GM19099 (cell line): ENCODE measurements at regions not wholly inside any gene's neighbourhood (a gene's known extent, or its start where the extent isn't known, plus 50 kb on each side); places are given as distances from the start of the nearest gene placed in this dataset.

ENCODE experiments used
- POLR2A ChIP-seq: IDR thresholded peaks from 3 replicates; pipeline ENCODE4 v1.6.1; 2011; ENCODE audit warnings: low read depth; ENCODE audit not compliant: insufficient read length; ENCODE audit errors: extremely low read depth

DNA sequence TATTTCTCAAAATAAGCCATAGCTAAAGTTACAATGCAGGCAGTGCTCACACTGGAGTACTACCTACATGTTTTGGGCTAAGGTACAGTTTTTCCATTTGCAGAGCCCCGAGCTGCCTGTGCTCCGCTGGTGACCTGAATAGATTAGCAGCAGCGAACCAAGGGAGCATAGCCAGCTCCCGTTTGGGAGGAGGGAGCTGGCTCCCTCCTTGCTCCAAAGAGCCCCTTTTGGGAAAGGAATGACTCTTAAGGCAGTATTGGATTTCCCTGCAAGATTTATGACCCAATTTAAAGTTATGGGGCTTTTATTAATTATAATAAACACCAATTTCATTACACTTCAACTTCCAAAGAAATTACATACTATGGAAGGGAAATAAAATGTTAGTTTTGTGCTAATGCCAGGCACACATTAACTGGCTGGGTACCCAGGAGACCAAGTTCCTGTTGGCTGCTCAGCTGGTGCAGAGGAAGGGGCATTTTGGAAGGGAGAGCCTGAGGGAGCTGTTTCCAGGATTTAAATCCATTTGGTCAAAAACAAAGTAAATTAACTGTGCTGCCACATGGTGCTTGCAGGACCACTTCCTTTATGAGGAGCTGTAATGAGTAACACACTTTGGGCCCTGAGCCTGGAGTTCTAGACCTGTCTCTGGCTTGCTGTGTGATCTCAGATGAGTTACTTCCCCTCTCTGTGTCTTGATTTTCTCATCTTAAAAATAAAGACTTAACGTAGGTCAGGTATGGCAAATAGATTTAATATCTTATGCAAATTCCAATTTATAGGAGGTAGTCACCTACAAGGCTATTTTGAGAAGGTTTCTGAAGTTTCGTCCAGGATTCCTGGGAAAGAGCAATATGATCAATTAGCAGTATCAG, 362.1 kb upstream of the CCL2 start:
- TF ChIP-seq POLR2A = no peak

DNA sequence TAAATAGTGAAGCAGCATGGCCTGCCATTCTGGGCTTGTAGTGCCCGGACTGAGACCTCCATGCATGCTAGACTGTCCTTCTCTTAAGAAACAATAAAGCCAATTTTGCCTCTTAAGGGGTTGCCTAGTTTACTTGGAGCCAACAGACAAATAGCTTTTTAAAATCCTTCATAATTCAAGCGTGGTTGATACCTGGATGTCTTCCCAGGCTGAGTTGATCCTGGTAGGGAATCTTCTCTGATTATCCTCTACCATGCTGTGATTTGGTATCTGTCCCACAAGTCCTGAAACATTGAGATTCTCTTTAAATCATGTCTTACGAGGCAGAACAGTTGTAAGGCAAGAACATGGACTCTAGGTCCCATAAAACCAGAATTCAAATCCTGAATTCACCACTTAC, 359.6 kb upstream of the CCL2 start:
- TF ChIP-seq POLR2A = no peak

DNA sequence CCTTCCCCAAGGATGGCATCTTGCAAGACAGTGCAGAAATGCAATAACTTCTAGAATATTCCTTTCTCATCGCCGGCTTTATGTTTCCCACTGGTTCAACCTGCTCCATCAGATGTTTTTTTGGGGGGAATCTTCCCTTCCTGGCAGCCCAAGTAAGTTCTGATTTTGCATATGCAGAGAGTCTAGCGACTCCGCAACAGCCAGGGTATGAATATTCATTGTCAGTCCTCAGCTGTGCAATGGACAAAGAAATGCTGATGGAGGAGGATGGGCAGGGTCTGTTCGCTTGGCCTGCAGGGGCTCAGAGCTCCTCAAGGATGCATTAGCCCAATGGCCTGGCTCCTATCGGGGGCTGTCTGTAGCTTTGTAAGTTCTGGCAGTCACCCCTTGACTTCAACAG, 358.8 kb upstream of the CCL2 start:
- no peak for TF ChIP-seq POLR2A

DNA sequence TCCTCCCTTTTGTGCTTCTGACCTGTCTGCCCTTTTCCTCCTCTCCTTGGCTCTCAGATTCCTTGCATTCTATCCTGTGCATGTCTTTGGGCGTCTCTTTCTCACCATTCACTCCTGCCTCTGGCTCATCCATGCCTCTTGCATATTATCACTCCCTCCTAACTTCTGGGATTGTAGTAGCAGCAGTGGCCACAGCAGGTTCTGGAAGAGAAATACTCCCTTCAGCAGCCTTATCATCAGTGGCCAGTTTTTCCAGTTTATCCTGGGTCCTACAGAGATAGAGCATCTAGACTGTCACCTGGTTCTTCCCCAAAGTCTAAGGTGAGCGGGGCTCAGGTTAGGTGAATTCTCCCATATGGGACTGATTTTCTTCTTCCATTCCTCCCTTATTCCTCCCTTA, 354.0 kb upstream of the CCL2 start:
- TF ChIP-seq POLR2A = no peak

DNA sequence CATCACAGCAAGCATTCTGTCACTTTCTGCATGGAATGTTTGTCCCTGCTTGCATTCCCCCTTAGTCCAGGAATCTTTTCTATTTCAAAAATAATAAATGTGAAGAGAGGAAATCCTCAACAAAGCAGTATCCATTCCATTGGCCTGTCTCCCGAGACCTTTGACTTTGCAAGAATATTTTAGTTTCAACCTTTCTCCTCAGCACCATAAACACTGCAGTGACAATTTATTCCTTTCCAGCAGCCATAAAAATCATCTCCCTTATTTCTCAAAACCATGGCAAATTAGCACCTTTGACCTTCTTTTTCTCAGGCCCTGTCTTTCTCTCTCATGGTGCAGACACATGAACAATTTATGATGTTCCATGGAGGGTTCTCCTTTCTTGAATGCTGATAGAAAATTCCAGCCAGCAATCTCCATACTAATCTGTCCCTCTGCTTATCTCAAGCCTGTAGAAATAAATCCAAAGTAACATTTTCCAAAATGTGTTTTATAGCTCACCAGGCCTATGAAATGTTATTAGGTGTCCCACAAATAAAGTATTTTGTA, 352.1 kb upstream of the CCL2 start:
- TF ChIP-seq POLR2A = no peak

DNA sequence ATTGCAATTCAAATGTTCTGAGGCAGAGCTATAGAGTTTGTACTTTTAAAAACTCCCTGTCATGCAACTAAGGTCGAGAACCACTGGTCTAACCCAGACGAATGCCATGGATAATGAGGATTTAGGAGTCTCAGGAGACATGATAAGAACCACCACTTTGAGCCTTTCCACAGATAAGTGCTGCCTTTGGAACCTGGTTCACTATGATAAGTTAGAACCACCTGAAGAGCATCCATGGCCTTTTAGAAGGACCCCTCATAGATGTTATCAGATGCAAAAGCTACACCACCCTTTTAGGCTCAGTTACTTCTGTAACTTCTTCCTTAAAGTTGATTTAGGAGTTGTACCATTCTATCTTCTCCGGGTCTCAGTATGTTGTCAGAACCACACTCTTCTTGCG, 350.6 kb upstream of the CCL2 start:
- TF ChIP-seq POLR2A = no peak

DNA sequence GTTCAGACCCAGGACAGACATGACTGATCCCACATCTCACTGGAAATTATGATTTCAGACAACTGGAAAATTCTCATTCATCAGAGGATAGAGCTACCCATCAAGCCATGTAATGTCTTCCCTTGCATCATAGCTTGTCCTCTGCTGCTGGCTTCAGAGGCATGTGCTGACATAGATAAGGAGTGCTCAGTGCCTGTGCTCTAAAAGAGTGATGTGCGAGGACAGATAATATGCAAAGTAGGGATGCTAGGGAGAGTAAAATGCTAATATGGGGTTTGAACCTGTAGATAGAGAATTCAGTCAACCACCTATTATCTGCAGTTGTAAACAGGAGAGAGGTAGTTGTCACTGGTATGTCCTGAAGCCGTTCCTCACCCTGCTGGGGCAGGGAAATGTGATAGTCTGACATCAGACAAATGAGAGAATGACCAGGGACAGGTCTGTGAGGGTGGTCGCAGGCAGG, 349.7 kb upstream of the CCL2 start:
- TF ChIP-seq POLR2A = no peak

DNA sequence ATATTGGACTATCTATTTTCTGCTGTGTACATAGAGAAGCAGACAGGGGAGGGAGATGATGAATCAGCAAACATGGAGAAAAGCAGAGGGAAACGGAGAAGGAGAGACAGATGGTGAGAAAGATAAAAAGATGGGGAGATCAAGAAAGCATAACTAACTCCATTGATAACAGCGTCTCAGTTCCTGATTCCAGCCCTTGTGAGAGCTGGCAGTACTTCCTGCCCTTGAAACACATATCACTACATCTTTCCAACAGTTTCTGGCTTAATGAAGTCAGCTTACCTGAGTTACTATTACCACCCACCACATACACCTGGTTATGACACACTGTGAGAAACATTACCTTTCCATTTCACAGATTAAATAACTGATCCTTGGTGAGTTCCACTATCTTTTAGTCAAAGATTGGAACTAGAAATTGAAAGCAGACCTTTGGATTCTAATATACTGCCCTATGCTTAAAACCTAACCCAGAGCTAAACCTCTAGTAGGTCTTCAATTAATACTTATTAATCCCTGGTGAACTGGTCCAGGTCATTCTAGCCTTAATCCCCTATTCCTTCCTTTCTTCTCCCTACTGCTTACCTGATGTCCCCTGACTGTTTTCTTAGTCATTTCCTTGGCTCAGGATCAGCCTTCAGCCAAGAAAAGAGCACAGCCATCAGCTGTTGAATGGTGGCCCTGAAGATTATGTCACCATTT, 346.6 kb upstream of the CCL2 start:
- no peak for TF ChIP-seq POLR2A

DNA sequence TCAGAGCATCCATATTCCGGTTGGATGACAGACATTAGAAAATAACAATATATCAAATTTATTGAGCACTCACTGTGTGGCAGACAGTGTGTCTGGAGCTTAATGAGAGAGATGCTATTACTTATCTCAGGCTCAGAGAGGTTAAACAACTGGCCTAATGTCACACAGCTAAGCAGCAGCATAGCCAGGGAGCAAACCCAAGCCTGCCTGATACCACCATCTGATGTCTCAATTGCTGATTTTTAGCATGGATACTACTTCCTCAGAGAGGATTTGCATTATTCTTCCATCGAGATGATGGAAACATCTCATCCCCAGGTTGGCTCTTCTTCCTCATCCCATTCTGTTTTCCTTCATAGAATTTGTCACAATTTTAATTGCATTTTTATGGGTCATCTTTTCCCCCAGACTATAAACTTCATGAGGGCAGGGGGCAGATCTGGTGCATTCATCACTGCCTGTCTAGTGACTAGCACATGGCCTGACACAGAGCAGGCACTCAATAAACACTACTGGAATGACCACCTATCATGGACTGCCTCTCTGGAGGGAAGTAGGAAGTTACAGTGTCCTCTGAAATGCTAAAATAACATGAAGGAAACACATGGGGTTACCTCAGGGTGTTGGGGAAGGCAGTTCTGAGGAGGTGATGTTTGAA, 344.8 kb upstream of the CCL2 start:
- no peak for TF ChIP-seq POLR2A

DNA sequence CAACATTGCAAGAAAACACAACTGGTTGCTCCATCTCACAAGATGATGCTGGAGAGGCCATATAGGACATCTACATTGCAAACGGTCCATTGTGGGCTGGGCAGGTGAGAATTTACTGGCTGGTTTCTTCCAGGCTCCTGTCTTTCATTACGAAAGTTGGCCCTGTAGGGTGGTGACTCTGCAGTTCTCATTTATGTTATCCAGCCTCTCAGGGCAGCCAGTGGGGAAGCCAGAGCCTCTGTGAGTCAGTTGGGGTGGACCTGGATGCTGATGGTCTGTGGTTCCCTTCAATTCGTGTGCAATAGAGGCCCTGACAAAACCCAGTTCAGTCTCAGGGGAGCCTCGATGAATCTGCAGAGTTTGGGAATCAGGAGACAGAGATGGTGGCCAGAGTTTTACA, 341.0 kb upstream of the CCL2 start:
- TF ChIP-seq POLR2A = no peak

DNA sequence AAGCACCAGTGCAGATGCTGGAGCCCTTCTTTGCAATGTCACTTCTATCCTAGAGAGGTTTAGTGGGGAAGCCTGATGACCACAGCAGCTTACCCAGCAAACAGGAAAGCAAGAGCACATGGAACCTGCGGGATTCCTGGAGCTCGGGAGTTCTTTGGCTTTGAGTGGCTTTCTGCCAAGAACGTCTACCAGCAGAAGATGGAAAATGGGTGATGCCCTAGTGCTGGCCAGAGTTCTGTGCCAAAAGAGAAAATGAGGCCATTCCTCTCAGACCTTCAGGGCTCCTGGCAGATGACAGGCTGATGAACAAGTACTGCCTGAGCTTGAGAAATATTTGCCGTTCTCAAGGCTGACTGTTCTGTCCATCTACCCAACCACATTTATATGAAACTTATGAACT, 332.1 kb upstream of the CCL2 start:
- no peak for TF ChIP-seq POLR2A

DNA sequence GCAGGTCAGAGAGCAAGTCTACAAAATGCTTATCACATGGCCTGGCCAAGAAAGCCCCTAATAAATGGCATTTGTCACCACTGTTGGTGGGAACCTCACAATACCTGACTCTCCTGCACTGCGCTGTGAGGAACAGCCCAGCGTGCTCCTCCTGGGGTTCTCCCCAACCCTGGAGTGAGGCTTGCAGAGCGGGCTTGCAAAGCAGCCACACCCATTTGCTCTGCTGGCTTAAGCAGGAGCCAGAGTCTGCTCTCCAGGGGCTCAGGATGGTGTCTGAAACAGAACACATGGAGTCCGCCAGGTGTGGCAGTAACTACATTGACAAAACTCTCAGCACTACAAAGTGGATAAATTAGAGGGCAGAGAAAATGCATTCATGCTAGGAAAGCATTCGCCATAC, 331.0 kb upstream of the CCL2 start:
- TF ChIP-seq POLR2A = no peak

DNA sequence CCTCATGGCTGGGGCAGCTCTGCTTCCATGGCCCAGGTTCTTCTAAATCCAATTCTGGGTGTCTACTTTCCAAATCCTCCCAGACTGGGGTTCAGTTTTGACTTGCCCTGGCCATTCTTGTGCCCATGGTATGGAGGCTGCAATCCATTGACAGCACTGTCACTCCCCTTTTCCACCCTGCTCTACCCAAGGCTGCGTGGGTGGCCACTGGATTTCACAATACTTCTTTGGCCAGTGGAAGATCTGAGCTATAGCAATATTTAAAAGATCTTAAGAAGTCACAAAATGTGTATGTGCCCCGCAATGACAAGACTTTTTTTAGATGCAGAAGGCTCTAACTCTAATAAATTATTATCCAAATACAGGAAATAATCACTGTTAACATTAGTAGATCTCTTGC, 329.4 kb upstream of the CCL2 start:
- no peak for TF ChIP-seq POLR2A

DNA sequence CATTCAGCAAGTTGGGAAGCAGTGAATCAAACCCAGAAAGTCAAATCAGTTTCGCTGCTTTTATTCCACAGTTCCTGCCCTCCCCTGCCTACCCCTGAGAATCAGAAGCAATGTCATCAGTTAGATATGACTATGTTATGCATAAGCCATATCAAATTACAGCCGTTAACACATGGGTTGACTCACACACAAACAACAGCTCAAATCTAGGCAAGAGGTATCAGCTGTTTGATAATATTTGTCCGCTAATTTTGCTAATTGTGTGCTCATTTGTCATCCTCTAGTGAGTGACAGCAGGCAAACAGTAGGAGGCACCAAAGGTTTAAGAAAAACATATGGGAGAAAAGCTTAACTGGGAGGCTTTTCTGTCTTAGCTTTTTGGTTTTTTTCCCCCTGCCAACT, 327.4 kb upstream of the CCL2 start:
- TF ChIP-seq POLR2A = no peak

DNA sequence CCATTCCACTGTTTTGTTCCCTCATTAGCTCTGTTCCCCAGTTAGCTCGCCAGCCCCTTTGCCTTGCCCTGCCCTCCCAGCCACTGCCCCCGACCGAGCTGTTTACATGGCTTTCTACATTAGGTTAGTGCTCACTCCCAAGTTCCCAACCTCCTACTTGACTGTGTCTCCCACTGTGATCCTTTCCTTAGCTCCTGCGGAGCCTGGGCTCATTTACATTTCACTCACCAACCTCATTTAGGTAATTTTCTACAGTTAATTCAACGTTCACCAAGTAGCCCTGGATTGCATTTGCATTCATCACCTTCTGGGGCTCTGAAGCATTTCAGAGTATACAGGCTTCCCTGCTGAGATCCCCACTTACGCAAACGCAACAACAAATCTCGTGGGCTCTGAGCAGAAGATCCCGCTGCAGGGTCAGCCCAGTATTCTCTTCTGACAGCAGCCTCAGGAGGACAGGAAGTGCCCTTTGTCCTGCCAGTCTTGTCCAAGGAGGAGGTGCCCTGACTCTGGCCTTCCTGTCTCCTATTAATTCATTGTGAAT, 325.8 kb upstream of the CCL2 start:
- no peak for TF ChIP-seq POLR2A

DNA sequence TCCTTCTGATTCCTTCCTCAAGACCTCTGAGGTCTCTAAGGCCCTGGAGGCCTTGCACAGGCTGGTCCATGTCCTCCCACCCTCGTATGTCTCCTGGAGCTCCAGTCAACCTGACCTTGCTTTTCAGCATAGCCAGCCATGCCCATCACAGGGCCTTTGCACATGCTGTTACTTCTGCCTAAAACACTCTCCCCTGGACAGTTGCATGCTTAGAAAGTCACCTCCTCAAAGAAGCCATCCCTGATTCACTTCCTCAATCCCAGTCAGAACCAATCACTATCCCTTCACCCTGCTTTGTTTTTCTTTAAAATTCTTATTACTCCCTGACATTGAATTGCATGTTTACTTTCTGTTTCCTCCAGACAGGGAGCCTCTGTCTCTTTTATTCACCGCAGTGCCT, 322.1 kb upstream of the CCL2 start:
- TF ChIP-seq POLR2A = no peak

DNA sequence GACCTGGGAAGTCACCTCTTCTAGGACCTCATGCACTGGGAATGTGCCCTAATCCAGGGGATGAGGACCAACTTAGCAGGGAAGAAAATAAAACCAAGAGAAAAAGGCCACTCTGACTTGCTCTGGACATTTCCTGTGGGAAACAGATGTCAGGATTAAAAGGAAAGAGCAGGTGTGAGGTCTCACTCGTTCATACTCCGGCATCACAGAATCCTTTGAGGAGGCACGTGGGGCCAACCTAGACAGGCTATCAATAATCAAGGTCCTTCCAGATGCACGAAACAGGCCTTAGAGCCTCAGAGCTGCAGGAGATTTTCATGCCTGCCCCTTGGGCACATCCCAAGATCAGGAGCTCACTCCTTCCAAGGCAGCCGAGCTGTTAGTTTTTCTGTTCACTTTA, 321.5 kb upstream of the CCL2 start:
- TF ChIP-seq POLR2A = no peak
